OCI-LY7 (cell line): ENCODE measurements at regions not wholly inside any gene's neighbourhood (a gene's known extent, or its start where the extent isn't known, plus 50 kb on each side); places are given as distances from the start of the nearest gene placed in this dataset.

Experiments used
- BruUV-seq: library from RNA; stranded (reverse); fragments of 400-500 nt; replicated peaks from 2 replicates; lab custom pipeline; 2021; lab: Mats Ljungman, UMichigan
- CTCF ChIA-PET: fragments of 300-600 bp; sonication (Branson Sonifier 250); formaldehyde crosslinking; loops from one replicate; lab custom pipeline; 2022; ENCODE audit warnings: antibody characterized with exemption; ENCODE audit not compliant: unreplicated experiment; lab: Charles Lee
- POLR2A ChIA-PET: fragments of 300-600 bp; sonication (Branson Sonifier 250); formaldehyde crosslinking; loops from one replicate; lab custom pipeline; 2022; ENCODE audit warnings: antibody characterized with exemption; lab: Charles Lee
- DNase-seq: peaks from one replicate; pipeline ENCODE4 v3.0.0-alpha.2; 2015; ENCODE audit warnings: low spot score
- H2AFZ ChIP-seq: fragments of 200-600 bp; sonication (generic), shearing (Covaris generic); 2 replicates; pipeline ENCODE4 v1.6.1; 2014; ENCODE audit warnings: mild to moderate bottlenecking, antibody characterized with exemption, low read length, moderate library complexity
- H3K27ac ChIP-seq: fragments of 200-600 bp; sonication (generic); 2 replicates; pipeline ENCODE4 v1.5.1; 2014; ENCODE audit warnings: mixed run types, low read depth, mild to moderate bottlenecking, moderate library complexity, low read length, inconsistent platforms; ENCODE audit not compliant: poor library complexity, severe bottlenecking
- H3K36me3 ChIP-seq: fragments of 200-600 bp; sonication (generic); 2 replicates; pipeline ENCODE4 v1.6.1; 2014; ENCODE audit warnings: mild to moderate bottlenecking, antibody characterized with exemption, low read length, moderate library complexity, mixed read lengths; ENCODE audit not compliant: insufficient read depth
- H3K4me1 ChIP-seq: fragments of 200-600 bp; sonication (generic); 2 replicates; pipeline ENCODE4 v1.5.1; 2014; ENCODE audit warnings: mild to moderate bottlenecking, low read length; ENCODE audit not compliant: insufficient read depth, poor library complexity, severe bottlenecking
- H3K4me2 ChIP-seq: fragments of 200-600 bp; sonication (generic); 2 replicates; pipeline ENCODE4 v1.6.1; 2014; ENCODE audit warnings: mild to moderate bottlenecking, low read length
- H3K4me3 ChIP-seq: fragments of 200-600 bp; sonication (generic); 2 replicates; pipeline ENCODE4 v1.5.1; 2014; ENCODE audit warnings: mild to moderate bottlenecking, low read depth, low read length; ENCODE audit not compliant: poor library complexity, severe bottlenecking
- H3K79me2 ChIP-seq: fragments of 200-600 bp; sonication (generic); 2 replicates; pipeline ENCODE4 v1.6.1; 2016; ENCODE audit warnings: low read depth, mild to moderate bottlenecking, low read length, moderate library complexity, mixed read lengths; ENCODE audit not compliant: insufficient read depth
- H3K9me2 ChIP-seq: fragments of 200-600 bp; sonication (generic); 2 replicates; pipeline ENCODE4 v1.6.1; 2016; ENCODE audit warnings: mild to moderate bottlenecking, low read length, mixed read lengths; ENCODE audit not compliant: insufficient read depth
- H3K9me3 ChIP-seq: fragments of 200-600 bp; sonication (generic); 2 replicates; pipeline ENCODE4 v1.6.1; 2014; ENCODE audit warnings: mild to moderate bottlenecking, mixed run types, low read length, mixed read lengths
- H4K20me1 ChIP-seq: fragments of 200-600 bp; sonication (generic); 2 replicates; pipeline ENCODE4 v1.6.1; 2014; ENCODE audit warnings: mild to moderate bottlenecking, antibody characterized with exemption, low read length, moderate library complexity, mixed read lengths; ENCODE audit not compliant: insufficient read depth
- CTCF ChIP-seq: fragments of 200-600 bp; sonication (generic); conservative IDR thresholded peaks from 2 replicates; pipeline ENCODE4 v1.5.1; 2014; ENCODE audit warnings: mild to moderate bottlenecking, antibody characterized with exemption, low read length, moderate library complexity, mixed read lengths
- EZH2phosphoT487 ChIP-seq: fragments of 200-600 bp; sonication (generic); IDR thresholded peaks from 2 replicates; pipeline ENCODE4 v1.6.1; 2018; ENCODE audit warnings: low read depth, borderline replicate concordance, mild to moderate bottlenecking, mixed run types, antibody characterized with exemption, low read length, moderate library complexity, mixed read lengths
- intact Hi-C: fragments of 100-400 bp; cut with micrococcal nuclease; formaldehyde crosslinking; loops from one replicate; pipeline ENCODE4 v1.10.0; 2022; ENCODE audit not compliant: unreplicated experiment

DNA sequence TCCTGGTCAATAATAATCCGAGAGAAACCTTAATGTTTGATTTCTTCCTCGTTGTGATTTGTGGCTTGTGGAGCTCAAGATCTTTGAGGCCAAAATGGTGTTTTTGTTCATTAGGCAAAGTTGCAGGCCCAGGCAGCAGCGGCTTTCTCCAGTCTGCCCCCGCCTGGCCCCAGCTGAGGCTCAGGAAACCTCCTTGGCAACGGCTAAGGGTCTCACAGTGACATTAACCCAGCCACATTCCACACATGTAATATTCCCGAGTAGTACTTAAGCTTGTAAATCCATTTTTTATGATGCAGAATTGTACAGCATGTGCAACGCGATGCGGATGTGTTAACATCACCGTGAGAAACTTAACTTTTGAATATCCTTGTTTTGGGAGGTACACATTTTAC, 200.1 kb downstream of the BCL11A start:
- peak; percentile 78 for DNase-seq
- BruUV-seq: no TSS peak
- H3K79me2 ChIP-seq: no peaks in the 10 kb centered on the region; the same call in 1 of the 2 replicates
- TF ChIP-seq CTCF: peak; percentile 56
- no peak for TF ChIP-seq EZH2phosphoT487
- peaks cover 8% of the 10 kb centered on the region; the same call in 1 of the 2 replicates for H3K9me3 ChIP-seq
- no peaks in the 10 kb centered on the region for H3K9me2 ChIP-seq
- H3K27ac ChIP-seq: peak overlapping the region; percentile 98
- H3K36me3 ChIP-seq: peaks cover 7% of the 10 kb centered on the region; the same call in 1 of the 2 replicates
- H3K4me3 ChIP-seq: peak overlapping the region; percentile 61
- peaks cover 97% of the 10 kb centered on the region for H3K4me1 ChIP-seq
- CTCF ChIA-PET: interaction anchor here (0.9 to 2.7 kb wide), 5 partner anchors 12 to 197 kb away, joined by 3 to 14 read pairs (median 12); no protein-coding TSS in a partner anchor
- POLR2A ChIA-PET: interaction anchor here (0.5 to 8.8 kb wide), 28 partner anchors 11 to 204 kb away, joined by 3 to 99 read pairs (median 6); partner anchors contain the start of gene BCL11A
- intact Hi-C loops: loop anchor here (1.0 to 5.0 kb wide), 6 partner anchors 17 to 534 kb away; no protein-coding TSS in a partner anchor
- H4K20me1 ChIP-seq: no peaks in the 10 kb centered on the region
- H3K4me2 ChIP-seq: peak overlapping the region; percentile 74
- no peak overlapping the region for H2AFZ ChIP-seq

DNA sequence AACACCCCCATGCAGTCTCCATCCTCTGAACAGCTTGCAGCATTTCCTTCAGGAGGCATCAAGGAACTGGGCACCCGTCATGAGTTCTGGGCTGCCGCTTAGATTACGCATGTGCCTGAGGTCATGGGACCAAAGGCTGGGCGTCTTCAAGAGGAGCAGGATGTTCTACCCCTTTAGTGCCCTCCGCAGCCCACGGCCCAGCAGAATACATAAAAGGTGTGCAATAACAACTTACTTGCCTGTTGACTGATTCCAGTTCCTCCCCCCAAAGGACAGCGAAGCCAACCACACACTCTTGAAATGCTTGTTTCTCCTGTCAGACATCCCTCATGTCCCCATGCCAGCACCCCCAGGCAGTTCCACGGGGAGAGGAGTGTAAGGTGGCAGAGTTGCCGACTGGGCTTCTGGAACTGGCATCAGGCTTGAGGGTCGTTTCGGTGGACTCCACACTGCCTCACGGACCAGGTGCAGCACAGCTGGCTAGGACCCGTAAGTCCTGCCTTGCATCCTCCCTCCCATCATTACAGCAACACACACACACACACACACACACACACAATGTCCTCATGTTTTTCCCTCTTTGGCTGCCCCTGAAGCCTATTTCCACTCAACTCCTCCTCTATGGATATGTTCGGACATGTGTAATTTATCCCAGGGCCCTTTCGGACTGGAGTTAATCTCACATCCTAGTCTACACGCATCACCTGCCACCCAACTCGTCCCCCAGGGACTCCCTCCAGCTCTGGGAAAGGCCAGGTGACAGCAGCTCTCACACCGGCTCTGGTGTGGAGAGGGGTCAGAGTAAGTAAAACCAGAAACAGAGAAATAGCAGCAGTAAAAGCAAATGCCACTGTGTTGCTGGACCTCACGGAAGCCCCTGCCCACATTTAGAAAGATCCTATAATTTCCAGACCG, 200.7 kb downstream of the BCL11A start:
- peaks cover 97% of the 10 kb centered on the region for H3K4me1 ChIP-seq
- intact Hi-C loops: loop anchor here (1.0 to 5.0 kb wide), 7 partner anchors 18 to 535 kb away; no protein-coding TSS in a partner anchor
- TF ChIP-seq EZH2phosphoT487 (no peak), CTCF (no peak)
- H4K20me1 ChIP-seq: no peaks in the 10 kb centered on the region
- H2AFZ ChIP-seq: 0 out of 2 replicates have a peak overlapping the region, but pooled peaks have one; percentile 4
- H3K79me2 ChIP-seq: no peaks in the 10 kb centered on the region; the same call in 1 of the 2 replicates
- CTCF ChIA-PET: interaction anchor here (0.5 to 2.7 kb wide), 9 partner anchors 11 to 201 kb away, joined by 3 to 14 read pairs (median 4); no protein-coding TSS in a partner anchor
- BruUV-seq: TSS peak; percentile 79
- peak overlapping the region; percentile 74 for H3K4me2 ChIP-seq
- peaks cover 8% of the 10 kb centered on the region; the same call in 1 of the 2 replicates for H3K9me3 ChIP-seq
- peak overlapping the region; percentile 61 for H3K4me3 ChIP-seq
- POLR2A ChIA-PET: interaction anchor here (0.6 to 8.8 kb wide), 31 partner anchors 12 to 248 kb away, joined by 3 to 99 read pairs (median 6); partner anchors contain the start of gene BCL11A
- peak; percentile 86 for DNase-seq
- peak overlapping the region; percentile 98 for H3K27ac ChIP-seq
- H3K9me2 ChIP-seq: no peaks in the 10 kb centered on the region
- H3K36me3 ChIP-seq: peaks cover 7% of the 10 kb centered on the region; the same call in 1 of the 2 replicates
